ENCODE measurements at regions not wholly inside any gene's neighbourhood (a gene's known extent, or its start where the extent isn't known, plus 50 kb on each side); places are given as distances from the start of the nearest gene placed in this dataset.

- intact Hi-C loops (cut with DNase I), result no loop called here
- TF ChIP-seq CTCF (IDR thresholded peaks at IDR 0.05), result no peak
- no peak overlapping the region for H3K27ac ChIP-seq
- no peak overlapping the region for H3K4me3 ChIP-seq
- peaks cover 0 to 30% (median 0%) of the 10 kb centered on the region in 11 donors for H3K9me3 ChIP-seq
- ATAC-seq (no peak), DNase-seq (no peak)
- H3K36me3 ChIP-seq, result no peaks in the 10 kb centered on the region
- H3K27me3 ChIP-seq, result no peaks in the 10 kb centered on the region
- no peaks in the 10 kb centered on the region for H3K4me1 ChIP-seq
- 56 to 73% methylated on average over 8 of the region's 8 CpGs for WGBS, 2 donors
Observed at GRCh38 chr7:8931906-8932646, 498.7 kb downstream of the NXPH1 start.

GRCh38 chr7:8932751-8933150 is 499.3 kb downstream of the NXPH1 start:
- intact Hi-C loops (cut with DNase I), result no loop called here
- H3K27ac ChIP-seq, result no peak overlapping the region
- TF ChIP-seq CTCF (IDR thresholded peaks at IDR 0.05), result no peak
- H3K4me3 ChIP-seq, result no peak overlapping the region
- no peak for ATAC-seq
- no peaks in the 10 kb centered on the region for H3K36me3 ChIP-seq
- 87 to 89% methylated on average over 2 of the region's 2 CpGs for WGBS, 2 donors
- no peaks in the 10 kb centered on the region for H3K4me1 ChIP-seq
- no peaks in the 10 kb centered on the region for H3K27me3 ChIP-seq
- peaks cover 0 to 30% (median 0%) of the 10 kb centered on the region in 11 donors for H3K9me3 ChIP-seq
- no peak for DNase-seq

- Histone ChIP-seq H3K4me1 (no peaks in the 10 kb centered on the region), H3K4me3 (no peak overlapping the region), H3K27ac (no peak overlapping the region), H3K36me3 (no peaks in the 10 kb centered on the region), H3K9me3 (peaks cover 0 to 22% (median 0%) of the 10 kb centered on the region in 11 donors), H3K27me3 (no peaks in the 10 kb centered on the region)
- no peak for ATAC-seq
- intact Hi-C loops (cut with DNase I), result no loop called here
- no peak for TF ChIP-seq CTCF (IDR thresholded peaks at IDR 0.05)
- no peak for DNase-seq
- WGBS, 2 donors, result 51 to 83% methylated on average over 2 of the region's 2 CpGs
Observed at GRCh38 chr7:8937204-8937603, 503.8 kb downstream of the NXPH1 start.

- no peak for TF ChIP-seq CTCF (IDR thresholded peaks at IDR 0.05)
- intact Hi-C loops (cut with DNase I), result no loop called here
- Histone ChIP-seq H3K36me3 (no peaks in the 10 kb centered on the region), H3K4me3 (no peak overlapping the region), H3K9me3 (peaks cover 0 to 19% (median 0%) of the 10 kb centered on the region in 11 donors), H3K27ac (no peak overlapping the region), H3K4me1 (no peaks in the 10 kb centered on the region), H3K27me3 (no peaks in the 10 kb centered on the region)
- ATAC-seq (no peak), DNase-seq (no peak)
- WGBS, 2 donors, result 45 to 51% methylated on average over 9 of the region's 9 CpGs
Observed at GRCh38 chr7:8938044-8938805, 504.8 kb downstream of the NXPH1 start.

Data from heart right ventricle (tissue), 16 donors.